ENCODE measurements at regions not wholly inside any gene's neighbourhood (a gene's known extent, or its start where the extent isn't known, plus 50 kb on each side); places are given as distances from the start of the nearest gene placed in this dataset.
"Not testable (repeated sequence)": the region's sequence is repeated elsewhere in the genome, so short reads cannot be mapped to it uniquely, and the experiment has no call there.

DNA sequence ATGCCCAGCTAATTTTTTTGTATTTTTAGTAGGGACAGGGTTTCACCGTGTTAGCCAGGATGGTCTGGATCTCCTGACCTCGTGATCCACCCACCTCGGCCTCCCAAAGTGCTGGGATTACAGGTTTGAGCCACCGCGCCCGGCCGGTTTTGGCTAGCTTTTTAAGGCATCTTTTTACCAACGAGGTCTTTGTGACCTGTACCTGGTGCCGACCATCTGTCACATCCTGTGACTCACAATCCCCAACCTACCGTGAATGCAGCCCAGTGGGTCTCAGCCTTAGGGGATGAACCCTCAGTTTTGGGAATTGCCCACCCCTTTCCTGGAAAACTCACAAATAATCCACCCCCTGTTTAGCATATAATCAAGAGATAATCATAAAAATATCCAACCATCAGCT is 607.4 kb upstream of the RBFOX1 start:
- WGBS, 3 donors = 81 to 85% (median 85%) methylated on average over 10 of the region's 10 CpGs
- not testable (repeated sequence) for FAIRE-seq; H3K27ac ChIP-seq (ENCODE audit: low read depth in 1 of 3, low read length in 2 of 3); H3K27me3 ChIP-seq (ENCODE audit: control insufficient read depth in 3 of 3, insufficient read depth in 3 of 3, low read length in 3 of 3); H3K9me3 ChIP-seq (ENCODE audit: control insufficient read depth in 2 of 2, insufficient read depth in 1 of 2, low read depth in 1 of 2, low read length in 1 of 2); H3K36me3 ChIP-seq (ENCODE audit: control insufficient read depth in 3 of 3, insufficient read depth in 2 of 3, low read depth in 1 of 3, low read length in 3 of 3); H3K4me1 ChIP-seq (ENCODE audit: control insufficient read depth in 3 of 3, insufficient read depth in 2 of 3, low read depth in 1 of 3, low read length in 2 of 3); H3K4me3 ChIP-seq (ENCODE audit: low read depth in 1 of 3, low read length in 3 of 3); DNase-seq

DNA sequence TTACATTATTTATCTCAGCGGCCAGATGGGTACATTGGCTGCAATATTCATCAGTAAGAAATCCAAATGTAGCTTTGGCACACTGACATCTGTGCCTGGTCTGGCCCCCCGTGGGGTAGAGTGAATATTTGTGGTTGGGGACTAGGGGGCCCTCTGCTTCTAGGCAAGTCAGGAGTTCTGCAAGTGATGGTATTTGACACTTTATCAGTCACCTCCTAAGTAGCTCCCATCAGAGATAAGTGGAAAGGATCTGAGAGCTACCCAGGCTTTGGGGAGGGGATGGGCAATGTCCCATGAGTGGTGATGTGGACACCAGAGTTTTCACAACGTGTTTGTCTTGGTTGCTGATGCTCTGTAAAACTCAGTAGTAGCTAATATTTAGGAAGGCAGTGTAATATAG is 609.9 kb upstream of the RBFOX1 start:
- Histone ChIP-seq H3K36me3 (ENCODE audit: control insufficient read depth in 3 of 3, insufficient read depth in 2 of 3, low read depth in 1 of 3, low read length in 3 of 3) (no peaks in the 10 kb centered on the region), H3K9me3 (ENCODE audit: control insufficient read depth in 2 of 2, insufficient read depth in 1 of 2, low read depth in 1 of 2, low read length in 1 of 2) (no peaks in the 10 kb centered on the region), H3K27ac (ENCODE audit: low read depth in 1 of 3, low read length in 2 of 3) (no peak overlapping the region), H3K27me3 (ENCODE audit: control insufficient read depth in 3 of 3, insufficient read depth in 3 of 3, low read length in 3 of 3) (no peaks in the 10 kb centered on the region), H3K4me3 (ENCODE audit: low read depth in 1 of 3, low read length in 3 of 3) (no peak overlapping the region), H3K4me1 (ENCODE audit: control insufficient read depth in 3 of 3, insufficient read depth in 2 of 3, low read depth in 1 of 3, low read length in 2 of 3) (no peaks in the 10 kb centered on the region)
- DNase-seq (no peak), FAIRE-seq (no peak)
- 51 to 56% (median 56%) methylated on average over 3 of the region's 3 CpGs for WGBS, 3 donors

DNA sequence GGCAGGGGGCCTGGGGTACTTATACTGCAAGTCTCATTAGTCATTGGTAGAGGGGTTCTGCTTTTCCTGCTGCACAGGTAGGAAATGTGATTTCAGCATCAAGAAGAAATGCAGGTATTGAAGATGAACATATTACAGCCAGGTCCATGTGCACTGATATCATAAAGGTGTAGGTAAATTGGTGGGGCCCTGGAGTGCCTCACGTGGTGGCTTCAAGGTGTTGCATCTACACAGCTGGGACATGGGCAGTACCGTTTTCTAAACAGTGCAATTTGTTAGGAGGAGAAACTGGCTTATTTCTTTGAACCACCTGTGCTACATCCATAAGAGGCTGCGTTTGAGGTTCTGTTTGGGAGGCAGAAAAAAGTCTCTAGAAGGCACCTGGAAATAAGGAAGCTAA is 618.1 kb upstream of the RBFOX1 start:
- DNase-seq (no peak), FAIRE-seq (no peak)
- H3K9me3 ChIP-seq (ENCODE audit: control insufficient read depth in 2 of 2, insufficient read depth in 1 of 2, low read depth in 1 of 2, low read length in 1 of 2) = no peaks in the 10 kb centered on the region
- no peaks in the 10 kb centered on the region for H3K4me1 ChIP-seq (ENCODE audit: control insufficient read depth in 3 of 3, insufficient read depth in 2 of 3, low read depth in 1 of 3, low read length in 2 of 3)
- no peaks in the 10 kb centered on the region for H3K36me3 ChIP-seq (ENCODE audit: control insufficient read depth in 3 of 3, insufficient read depth in 2 of 3, low read depth in 1 of 3, low read length in 3 of 3)
- H3K27me3 ChIP-seq (ENCODE audit: control insufficient read depth in 3 of 3, insufficient read depth in 3 of 3, low read length in 3 of 3) = no peaks in the 10 kb centered on the region
- H3K27ac ChIP-seq (ENCODE audit: low read depth in 1 of 3, low read length in 2 of 3) = no peak overlapping the region
- 43 to 49% (median 48%) methylated on average over 3 of the region's 3 CpGs for WGBS, 3 donors
- H3K4me3 ChIP-seq (ENCODE audit: low read depth in 1 of 3, low read length in 3 of 3) = no peak overlapping the region

DNA sequence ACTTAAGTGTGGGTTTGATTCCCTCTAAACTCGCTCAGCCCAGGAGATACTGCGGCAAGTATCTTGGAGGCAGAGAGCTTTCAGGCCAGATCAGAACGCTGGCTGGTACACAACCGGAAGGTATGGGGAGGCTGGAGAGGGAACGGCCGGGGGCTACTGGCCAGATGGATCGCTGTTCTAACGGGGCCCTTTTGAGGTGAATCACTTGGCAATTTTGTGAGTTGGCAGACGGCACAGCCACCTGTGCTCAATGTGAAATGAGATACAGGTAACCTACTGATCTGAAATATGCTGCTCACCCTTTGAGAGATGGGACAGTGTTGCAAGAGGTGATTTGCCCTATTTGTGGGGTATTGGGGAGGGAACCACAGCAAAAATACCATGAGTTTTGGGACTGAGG is 622.9 kb upstream of the RBFOX1 start:
- 84 to 90% (median 88%) methylated on average over 9 of the region's 9 CpGs for WGBS, 3 donors
- Histone ChIP-seq H3K4me3 (ENCODE audit: low read depth in 1 of 3, low read length in 3 of 3) (no peak overlapping the region), H3K9me3 (ENCODE audit: control insufficient read depth in 2 of 2, insufficient read depth in 1 of 2, low read depth in 1 of 2, low read length in 1 of 2) (no peaks in the 10 kb centered on the region), H3K4me1 (ENCODE audit: control insufficient read depth in 3 of 3, insufficient read depth in 2 of 3, low read depth in 1 of 3, low read length in 2 of 3) (no peaks in the 10 kb centered on the region), H3K36me3 (ENCODE audit: control insufficient read depth in 3 of 3, insufficient read depth in 2 of 3, low read depth in 1 of 3, low read length in 3 of 3) (no peaks in the 10 kb centered on the region), H3K27me3 (ENCODE audit: control insufficient read depth in 3 of 3, insufficient read depth in 3 of 3, low read length in 3 of 3) (no peaks in the 10 kb centered on the region), H3K27ac (ENCODE audit: low read depth in 1 of 3, low read length in 2 of 3) (no peak overlapping the region)
- FAIRE-seq = no peak
- DNase-seq = no peak

DNA sequence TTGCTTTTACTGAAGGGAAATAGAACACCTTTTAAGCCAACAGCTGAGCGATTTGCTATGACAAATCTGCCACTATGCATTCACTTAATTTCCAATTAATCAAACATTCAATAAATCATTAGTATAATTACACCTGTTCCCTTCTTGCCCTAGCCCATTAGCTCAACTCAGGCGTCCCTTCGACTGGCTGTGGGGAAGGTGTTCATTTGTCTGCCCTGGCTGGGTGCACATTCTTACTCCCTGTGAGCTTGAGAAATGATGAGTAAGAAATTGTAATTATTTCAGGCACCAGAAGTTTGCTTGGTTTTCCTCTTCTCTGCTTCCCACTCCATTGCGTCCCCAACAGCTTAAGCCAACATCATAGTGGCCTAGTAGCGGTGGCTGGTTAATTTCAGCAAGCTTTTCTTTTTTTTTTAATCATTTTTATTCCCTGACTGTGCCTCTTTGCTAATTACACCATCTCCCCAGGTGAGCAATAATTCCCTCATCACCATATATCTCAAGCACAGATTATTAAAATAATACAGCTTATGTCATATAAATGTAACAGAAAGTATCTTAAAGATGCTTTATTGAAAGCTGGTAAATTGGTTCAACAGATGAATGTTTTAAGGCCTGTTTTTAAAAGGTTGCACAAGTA is 623.9 kb upstream of the RBFOX1 start:
- no peak overlapping the region for H3K27ac ChIP-seq (ENCODE audit: low read depth in 1 of 3, low read length in 2 of 3)
- no peaks in the 10 kb centered on the region for H3K27me3 ChIP-seq (ENCODE audit: control insufficient read depth in 3 of 3, insufficient read depth in 3 of 3, low read length in 3 of 3)
- no peaks in the 10 kb centered on the region for H3K9me3 ChIP-seq (ENCODE audit: control insufficient read depth in 2 of 2, insufficient read depth in 1 of 2, low read depth in 1 of 2, low read length in 1 of 2)
- DNase-seq (no peak), FAIRE-seq (no peak)
- WGBS, 3 donors = 86 to 89% (median 86%) methylated on average over 5 of the region's 5 CpGs
- H3K4me1 ChIP-seq (ENCODE audit: control insufficient read depth in 3 of 3, insufficient read depth in 2 of 3, low read depth in 1 of 3, low read length in 2 of 3) = no peaks in the 10 kb centered on the region
- no peak overlapping the region for H3K4me3 ChIP-seq (ENCODE audit: low read depth in 1 of 3, low read length in 3 of 3)
- H3K36me3 ChIP-seq (ENCODE audit: control insufficient read depth in 3 of 3, insufficient read depth in 2 of 3, low read depth in 1 of 3, low read length in 3 of 3) = no peaks in the 10 kb centered on the region

DNA sequence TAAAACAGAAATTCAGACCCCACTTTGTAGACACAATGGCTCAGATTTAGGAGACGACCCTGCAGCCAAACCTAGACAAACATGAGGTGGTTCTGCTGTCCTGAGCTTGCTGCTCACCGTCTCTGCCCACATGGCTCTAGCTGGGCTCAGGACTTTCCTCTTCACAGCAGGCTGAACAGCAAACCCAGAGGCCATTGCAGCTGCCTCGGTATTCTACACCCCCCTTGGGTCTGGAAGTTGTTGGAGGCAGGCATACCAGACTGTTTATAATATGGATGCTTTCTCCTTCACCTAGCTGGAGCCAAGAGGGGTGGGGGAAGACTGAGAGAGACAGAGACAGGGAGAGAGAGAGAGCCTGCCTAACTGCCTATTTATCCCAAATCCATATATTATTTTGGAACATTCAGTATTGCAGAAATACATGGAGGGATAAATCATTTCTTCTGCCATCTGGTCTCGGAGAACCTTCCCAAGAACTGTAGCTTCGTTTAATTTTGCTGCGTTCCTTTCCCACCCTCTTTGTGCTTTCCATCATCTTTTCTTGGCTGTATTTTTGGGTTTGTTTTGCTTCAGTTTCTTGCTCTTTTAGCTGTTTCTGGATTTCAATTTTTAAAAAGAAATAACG is 628.2 kb upstream of the RBFOX1 start:
- H3K4me1 ChIP-seq (ENCODE audit: control insufficient read depth in 3 of 3, insufficient read depth in 2 of 3, low read depth in 1 of 3, low read length in 2 of 3) = no peaks in the 10 kb centered on the region
- DNase-seq = no peak
- no peak overlapping the region for H3K27ac ChIP-seq (ENCODE audit: low read depth in 1 of 3, low read length in 2 of 3)
- no peak overlapping the region for H3K4me3 ChIP-seq (ENCODE audit: low read depth in 1 of 3, low read length in 3 of 3)
- H3K36me3 ChIP-seq (ENCODE audit: control insufficient read depth in 3 of 3, insufficient read depth in 2 of 3, low read depth in 1 of 3, low read length in 3 of 3) = no peaks in the 10 kb centered on the region
- H3K27me3 ChIP-seq (ENCODE audit: control insufficient read depth in 3 of 3, insufficient read depth in 3 of 3, low read length in 3 of 3) = no peaks in the 10 kb centered on the region
- 49 to 50% (median 50%) methylated on average over 7 of the region's 7 CpGs for WGBS, 3 donors
- no peaks in the 10 kb centered on the region for H3K9me3 ChIP-seq (ENCODE audit: control insufficient read depth in 2 of 2, insufficient read depth in 1 of 2, low read depth in 1 of 2, low read length in 1 of 2)
- no peak for FAIRE-seq

DNA sequence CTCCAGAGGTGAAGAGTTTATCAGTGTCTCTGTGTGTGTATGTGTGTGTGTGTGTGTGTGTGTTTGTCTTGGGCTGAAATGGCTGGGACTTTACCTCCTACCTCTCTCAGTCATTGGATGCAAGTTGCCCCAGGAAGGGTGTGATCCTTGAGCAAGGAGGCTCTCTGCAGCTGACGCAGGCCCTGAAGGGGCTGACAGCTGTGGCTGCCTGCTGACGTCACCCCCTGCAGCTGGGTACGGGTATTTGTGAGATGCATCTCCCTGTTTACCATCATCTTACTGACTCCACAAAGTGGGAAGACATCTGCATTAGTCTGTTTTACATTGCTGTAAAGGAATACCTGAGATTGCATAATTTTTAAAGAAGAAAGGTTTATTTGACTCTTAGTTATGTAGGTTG is 631.5 kb upstream of the RBFOX1 start:
- WGBS, 3 donors = 27 to 38% (median 35%) methylated on average over 2 to 3 of the region's 3 CpGs

DNA sequence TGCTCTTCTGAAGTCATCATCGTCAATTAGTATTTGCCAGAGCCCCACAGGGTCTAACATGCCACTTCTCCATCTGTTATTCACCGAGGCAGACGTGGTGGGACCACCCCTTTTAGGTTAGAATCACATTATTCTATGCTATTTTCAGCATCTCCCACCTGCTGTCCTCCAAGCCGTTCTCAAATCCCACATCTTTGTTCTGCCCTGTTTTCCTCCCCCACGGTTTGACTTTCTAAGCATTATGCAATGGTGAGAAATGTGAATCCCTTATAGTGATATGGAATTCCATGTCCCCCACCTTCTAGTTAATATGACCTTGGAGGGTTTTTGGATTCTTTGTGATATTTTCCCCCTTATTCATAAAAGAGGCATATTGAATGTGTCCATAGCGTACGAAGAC is 634.1 kb upstream of the RBFOX1 start:
- Histone ChIP-seq H3K27ac (ENCODE audit: low read depth in 1 of 3, low read length in 2 of 3) (no peak overlapping the region), H3K36me3 (ENCODE audit: control insufficient read depth in 3 of 3, insufficient read depth in 2 of 3, low read depth in 1 of 3, low read length in 3 of 3) (no peaks in the 10 kb centered on the region), H3K4me3 (ENCODE audit: low read depth in 1 of 3, low read length in 3 of 3) (no peak overlapping the region), H3K9me3 (ENCODE audit: control insufficient read depth in 2 of 2, insufficient read depth in 1 of 2, low read depth in 1 of 2, low read length in 1 of 2) (no peaks in the 10 kb centered on the region), H3K27me3 (ENCODE audit: control insufficient read depth in 3 of 3, insufficient read depth in 3 of 3, low read length in 3 of 3) (no peaks in the 10 kb centered on the region), H3K4me1 (ENCODE audit: control insufficient read depth in 3 of 3, insufficient read depth in 2 of 3, low read depth in 1 of 3, low read length in 2 of 3) (no peaks in the 10 kb centered on the region)
- WGBS, 3 donors = 66 to 74% (median 70%) methylated on average over 7 of the region's 7 CpGs
- DNase-seq (no peak), FAIRE-seq (no peak)

More for the DNA sequence above, 631.5 kb upstream of the RBFOX1 start:
- no peak for FAIRE-seq
- no peaks in the 10 kb centered on the region for H3K9me3 ChIP-seq (ENCODE audit: control insufficient read depth in 2 of 2, insufficient read depth in 1 of 2, low read depth in 1 of 2, low read length in 1 of 2)
- no peaks in the 10 kb centered on the region for H3K27me3 ChIP-seq (ENCODE audit: control insufficient read depth in 3 of 3, insufficient read depth in 3 of 3, low read length in 3 of 3)
- no peak overlapping the region for H3K4me3 ChIP-seq (ENCODE audit: low read depth in 1 of 3, low read length in 3 of 3)
- DNase-seq = no peak
- no peaks in the 10 kb centered on the region for H3K4me1 ChIP-seq (ENCODE audit: control insufficient read depth in 3 of 3, insufficient read depth in 2 of 3, low read depth in 1 of 3, low read length in 2 of 3)
- H3K27ac ChIP-seq (ENCODE audit: low read depth in 1 of 3, low read length in 2 of 3) = no peak overlapping the region
- no peaks in the 10 kb centered on the region for H3K36me3 ChIP-seq (ENCODE audit: control insufficient read depth in 3 of 3, insufficient read depth in 2 of 3, low read depth in 1 of 3, low read length in 3 of 3)

DNA sequence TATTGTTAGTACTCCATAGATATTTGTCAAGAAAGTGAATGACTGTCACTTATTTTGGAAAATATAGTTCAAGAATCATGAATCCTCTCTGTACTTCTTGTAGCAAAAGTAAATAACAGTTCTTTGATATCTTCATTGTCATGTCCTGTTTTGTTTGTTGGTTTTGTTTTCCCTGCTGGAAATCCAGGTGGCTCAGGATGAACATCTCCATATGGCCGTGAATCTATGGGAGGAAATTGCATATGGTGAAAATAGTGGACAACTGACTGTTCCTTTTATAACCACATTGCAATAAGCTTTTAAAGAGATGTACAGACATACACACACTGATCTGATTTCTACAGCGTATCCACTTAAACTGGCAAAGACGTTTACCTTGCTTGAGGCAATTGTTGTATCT is 637.0 kb upstream of the RBFOX1 start:
- Histone ChIP-seq H3K27ac (ENCODE audit: low read depth in 1 of 3, low read length in 2 of 3) (no peak overlapping the region), H3K4me1 (ENCODE audit: control insufficient read depth in 3 of 3, insufficient read depth in 2 of 3, low read depth in 1 of 3, low read length in 2 of 3) (no peaks in the 10 kb centered on the region), H3K36me3 (ENCODE audit: control insufficient read depth in 3 of 3, insufficient read depth in 2 of 3, low read depth in 1 of 3, low read length in 3 of 3) (no peaks in the 10 kb centered on the region), H3K9me3 (ENCODE audit: control insufficient read depth in 2 of 2, insufficient read depth in 1 of 2, low read depth in 1 of 2, low read length in 1 of 2) (no peaks in the 10 kb centered on the region), H3K27me3 (ENCODE audit: control insufficient read depth in 3 of 3, insufficient read depth in 3 of 3, low read length in 3 of 3) (no peaks in the 10 kb centered on the region), H3K4me3 (ENCODE audit: low read depth in 1 of 3, low read length in 3 of 3) (no peak overlapping the region)
- DNase-seq (no peak), FAIRE-seq (no peak)
- WGBS, 3 donors = 70 to 90% (median 74%) methylated on average over 3 of the region's 3 CpGs

All from small intestine (tissue), 7 donors.